ENCODE measurements at regions not wholly inside any gene's neighbourhood (a gene's known extent, or its start where the extent isn't known, plus 50 kb on each side); places are given as distances from the start of the nearest gene placed in this dataset.
A peak's percentile ranks its signal among the peaks of the same experiment; 100 is the strongest.

DNA sequence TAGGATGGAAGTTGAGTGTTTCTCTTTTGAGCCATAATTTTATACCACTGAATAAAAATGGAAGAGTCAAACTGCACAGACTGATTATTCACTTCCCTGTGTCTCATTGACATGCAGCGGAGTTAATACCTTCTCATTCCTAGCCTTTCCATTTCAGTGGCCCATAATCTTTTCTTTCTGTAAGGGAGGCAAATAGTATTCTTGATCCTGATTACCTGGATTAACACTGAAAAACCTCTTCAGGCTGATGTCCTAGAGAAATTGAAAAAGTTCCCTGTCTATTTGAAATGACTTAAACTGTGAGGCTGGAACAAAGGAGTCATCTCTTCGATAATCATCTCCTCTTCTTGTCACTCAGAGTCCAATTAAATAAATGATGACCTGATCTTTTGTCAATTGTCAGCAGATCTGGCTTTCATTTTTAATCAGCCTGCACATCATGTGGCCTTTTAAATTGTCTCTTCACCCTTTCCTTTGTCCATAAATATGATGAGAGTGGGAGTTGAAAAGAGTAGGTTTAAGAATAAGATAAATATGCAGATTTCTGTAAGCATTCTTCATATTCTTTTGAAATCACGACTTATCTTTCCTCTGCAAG, 713.0 kb downstream of the EPM2A start:
- no peak for TF ChIP-seq JUND (IDR thresholded peaks at IDR 0.05; ENCODE audit: low read depth)
- no peak for DNase-seq (ENCODE audit: low read depth in 1 of 2, low spot score in 1 of 2)
- in situ Hi-C loops (cut with HindIII; ENCODE audit: low pct_unique_long_range_greater_than_20kb, low sequenced_read_pairs): no loop called here

DNA sequence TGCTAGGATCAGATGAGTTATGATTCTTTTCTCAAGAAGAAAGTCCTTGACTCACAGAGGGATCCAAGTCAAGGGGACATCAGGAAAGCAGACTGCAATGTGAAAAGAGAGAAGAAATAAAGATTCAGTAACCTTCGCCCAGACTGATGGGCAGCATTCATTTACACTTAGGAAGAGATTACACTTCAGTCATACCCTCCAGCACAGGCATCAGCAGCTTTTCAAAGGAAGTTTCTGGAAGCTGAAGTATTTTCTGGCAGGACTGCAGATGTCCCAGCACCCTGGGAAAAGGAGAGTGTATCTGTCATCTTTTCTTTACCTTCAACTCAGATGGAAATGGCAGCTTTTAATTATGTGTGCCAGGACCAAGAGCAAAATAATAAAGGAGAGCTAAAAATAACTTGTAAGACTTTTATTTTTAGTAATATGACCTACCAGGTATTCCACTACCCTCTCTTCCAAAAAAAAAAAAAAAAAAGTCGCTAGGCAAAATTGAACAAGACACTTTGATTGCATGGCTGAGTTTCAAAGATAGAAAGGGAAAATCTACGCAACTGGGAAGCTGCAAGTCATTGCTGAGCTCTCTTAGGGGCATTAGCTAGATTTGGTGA, 712.1 kb downstream of the EPM2A start:
- no peak for TF ChIP-seq JUND (IDR thresholded peaks at IDR 0.05; ENCODE audit: low read depth)
- DNase-seq (ENCODE audit: low read depth in 1 of 2, low spot score in 1 of 2): no peak
- in situ Hi-C loops (cut with HindIII; ENCODE audit: low pct_unique_long_range_greater_than_20kb, low sequenced_read_pairs): no loop called here

DNA sequence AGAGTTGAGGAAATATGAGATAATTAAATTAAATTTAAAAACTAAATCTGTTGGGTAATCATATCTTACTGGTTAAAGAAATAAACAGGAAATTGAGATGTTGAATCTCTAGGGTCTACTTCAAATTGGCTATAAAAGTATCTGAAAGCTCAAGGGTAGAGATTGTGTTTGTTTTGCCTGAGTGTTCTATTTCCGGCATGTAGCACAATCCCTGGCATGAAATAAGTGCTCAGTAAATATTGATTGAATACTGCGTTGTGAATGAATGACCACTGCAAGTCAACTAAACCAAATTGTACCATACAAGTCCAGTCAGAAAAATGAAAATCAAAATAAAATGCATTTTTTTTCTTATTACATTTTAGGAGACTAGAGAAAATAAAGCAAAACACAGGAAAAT, 709.8 kb downstream of the EPM2A start:
- peak in 1 of 2 experiments; percentile 37 for DNase-seq (ENCODE audit: low read depth in 1 of 2, low spot score in 1 of 2)
- no peak for TF ChIP-seq JUND (IDR thresholded peaks at IDR 0.05; ENCODE audit: low read depth)
- in situ Hi-C loops (cut with HindIII; ENCODE audit: low pct_unique_long_range_greater_than_20kb, low sequenced_read_pairs): no loop called here

DNA sequence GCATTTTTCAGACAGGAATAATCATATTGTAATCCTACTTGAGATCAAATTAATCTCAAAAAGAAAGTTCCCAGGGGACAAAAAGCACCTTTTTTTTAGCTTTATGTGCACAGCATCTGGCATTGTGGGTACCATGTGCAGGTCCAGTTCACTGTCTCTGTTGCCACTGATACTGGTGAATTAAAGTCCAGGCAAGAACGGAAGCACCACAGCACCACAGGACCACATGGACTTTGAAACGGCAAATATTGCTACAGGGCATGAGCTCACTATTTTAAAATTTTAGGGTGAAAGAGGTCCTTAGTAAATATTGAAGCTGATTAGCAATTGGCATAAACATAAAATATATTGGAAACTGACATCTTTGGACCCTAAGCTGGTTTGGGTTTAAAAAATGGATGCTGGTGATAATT, 709.0 kb downstream of the EPM2A start:
- no peak for DNase-seq (ENCODE audit: low read depth in 1 of 2, low spot score in 1 of 2)
- TF ChIP-seq JUND (IDR thresholded peaks at IDR 0.05; ENCODE audit: low read depth): no peak
- in situ Hi-C loops (cut with HindIII; ENCODE audit: low pct_unique_long_range_greater_than_20kb, low sequenced_read_pairs): no loop called here

DNA sequence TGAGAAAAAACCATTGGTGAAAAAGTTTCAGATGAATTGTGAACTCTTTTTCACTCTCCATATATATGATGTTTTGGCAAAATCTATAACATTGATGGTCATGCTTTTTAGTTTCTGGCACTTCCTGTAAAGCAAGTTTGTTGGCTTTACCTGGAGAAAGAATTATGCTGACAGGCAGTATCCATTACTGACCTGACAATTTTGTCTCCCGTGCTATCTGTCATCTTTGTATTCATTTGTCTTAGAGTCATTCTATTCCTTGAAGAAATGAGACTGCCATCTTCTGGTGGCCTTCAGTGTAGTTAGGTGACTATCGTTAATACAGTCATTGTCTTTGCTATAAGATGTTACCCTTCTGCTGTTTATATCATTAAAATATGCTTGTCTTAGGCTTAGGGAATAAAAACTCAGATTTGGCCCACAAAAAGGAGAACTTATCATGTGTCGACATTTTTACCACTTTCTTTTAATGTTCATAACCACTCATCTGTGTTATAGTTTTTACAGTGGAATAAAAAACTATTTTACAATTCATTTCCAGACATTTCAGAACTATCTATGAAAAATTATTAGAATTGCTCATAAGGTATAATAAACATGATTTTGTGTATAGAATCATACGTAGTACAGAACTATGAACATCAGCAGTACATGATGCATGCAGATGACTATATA, 707.0 kb downstream of the EPM2A start:
- DNase-seq (ENCODE audit: low read depth in 1 of 2, low spot score in 1 of 2): peak; percentile 4 to 81
- no peak for TF ChIP-seq JUND (IDR thresholded peaks at IDR 0.05; ENCODE audit: low read depth)
- in situ Hi-C loops (cut with HindIII; ENCODE audit: low pct_unique_long_range_greater_than_20kb, low sequenced_read_pairs): no loop called here

DNA sequence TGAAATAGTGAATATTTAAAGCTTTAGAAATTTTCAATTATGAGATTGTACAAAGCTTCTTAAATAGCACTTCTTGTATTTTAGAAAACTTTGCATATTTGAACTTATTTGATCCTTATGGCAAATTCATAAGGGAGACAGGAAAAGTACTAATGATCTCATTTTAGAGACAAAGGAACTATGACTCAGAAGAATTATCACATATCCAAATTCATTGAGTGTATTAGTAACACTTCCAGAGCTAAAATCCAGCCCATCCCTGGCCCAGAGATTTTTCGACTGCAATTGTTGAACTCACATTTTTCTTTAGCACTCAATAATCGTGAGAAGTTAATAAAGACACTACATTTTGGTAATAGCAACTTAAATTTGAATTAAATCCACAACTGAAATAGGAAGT, 704.3 kb downstream of the EPM2A start:
- in situ Hi-C loops (cut with HindIII; ENCODE audit: low pct_unique_long_range_greater_than_20kb, low sequenced_read_pairs): no loop called here
- no peak for TF ChIP-seq JUND (IDR thresholded peaks at IDR 0.05; ENCODE audit: low read depth)
- DNase-seq (ENCODE audit: low read depth in 1 of 2, low spot score in 1 of 2): no peak

DNA sequence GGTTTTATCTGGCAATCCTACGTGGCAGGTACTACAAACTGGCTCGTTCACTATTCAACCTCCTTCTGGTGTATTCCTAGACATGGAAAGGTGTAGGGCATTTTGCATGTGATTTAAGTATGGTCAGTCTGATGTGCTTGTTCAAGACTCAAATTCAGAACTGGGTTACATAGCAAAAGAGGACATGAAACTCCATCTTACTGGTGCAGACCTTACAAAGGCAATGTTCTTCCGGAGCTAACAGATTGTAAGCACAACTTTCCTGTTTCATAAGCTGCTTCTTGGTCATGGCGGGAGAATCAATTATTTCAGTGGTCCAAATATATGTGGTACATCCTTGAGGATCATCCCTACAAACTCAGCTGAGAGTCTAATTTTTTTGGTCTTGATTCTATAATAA, 703.4 kb downstream of the EPM2A start:
- in situ Hi-C loops (cut with HindIII; ENCODE audit: low pct_unique_long_range_greater_than_20kb, low sequenced_read_pairs): no loop called here
- TF ChIP-seq JUND (IDR thresholded peaks at IDR 0.05; ENCODE audit: low read depth): no peak
- no peak for DNase-seq (ENCODE audit: low read depth in 1 of 2, low spot score in 1 of 2)

DNA sequence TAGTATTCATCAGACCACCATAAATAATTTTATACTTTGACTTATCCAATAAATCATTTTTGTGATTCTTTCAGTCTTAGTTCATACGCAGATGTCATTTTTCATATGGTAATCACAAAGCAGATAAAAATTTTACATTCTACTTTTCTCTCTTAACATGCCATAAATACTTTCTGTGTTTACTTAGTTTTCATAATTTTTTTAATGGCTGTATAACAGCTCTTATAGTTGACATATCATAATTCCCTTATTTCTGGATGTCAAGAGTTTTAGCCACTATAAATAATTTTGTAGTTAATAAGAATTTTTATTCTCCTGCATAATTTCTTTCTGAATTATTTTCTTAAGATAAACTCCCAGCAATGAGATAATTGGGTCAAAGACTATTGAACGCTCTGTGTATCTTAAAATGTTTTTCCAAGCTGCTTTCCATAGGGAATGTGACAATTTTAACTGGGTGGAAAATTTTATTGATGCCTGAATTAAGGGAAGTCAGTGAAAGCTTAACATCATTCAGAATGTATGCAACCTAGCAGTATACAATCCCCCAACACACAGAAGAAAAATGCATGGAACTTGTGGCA, 702.7 kb downstream of the EPM2A start:
- TF ChIP-seq JUND (IDR thresholded peaks at IDR 0.05; ENCODE audit: low read depth): no peak
- no peak for DNase-seq (ENCODE audit: low read depth in 1 of 2, low spot score in 1 of 2)
- in situ Hi-C loops (cut with HindIII; ENCODE audit: low pct_unique_long_range_greater_than_20kb, low sequenced_read_pairs): no loop called here

DNA sequence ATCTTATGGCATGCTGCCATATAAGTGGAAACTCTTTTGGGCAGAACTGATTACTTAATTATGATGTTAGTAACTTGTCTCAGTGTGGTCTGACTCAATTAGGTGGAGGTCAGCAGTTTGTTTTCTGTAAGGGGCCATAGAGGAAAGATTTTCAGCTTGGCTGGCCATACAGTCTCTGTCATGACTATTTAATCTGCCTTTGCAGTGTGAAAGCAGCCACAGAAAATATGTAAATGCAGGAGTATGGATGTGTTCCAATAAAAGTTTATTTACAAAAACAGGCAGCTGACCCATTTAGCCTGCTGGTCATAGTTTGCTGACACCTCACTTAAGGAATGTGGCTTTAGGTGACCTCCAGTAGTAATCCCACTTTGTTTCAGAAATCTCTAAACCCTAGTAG, 700.7 kb downstream of the EPM2A start:
- in situ Hi-C loops (cut with HindIII; ENCODE audit: low pct_unique_long_range_greater_than_20kb, low sequenced_read_pairs): no loop called here
- DNase-seq (ENCODE audit: low read depth in 1 of 2, low spot score in 1 of 2): peak in 1 of 2 experiments; percentile 7
- TF ChIP-seq JUND (IDR thresholded peaks at IDR 0.05; ENCODE audit: low read depth): no peak

DNA sequence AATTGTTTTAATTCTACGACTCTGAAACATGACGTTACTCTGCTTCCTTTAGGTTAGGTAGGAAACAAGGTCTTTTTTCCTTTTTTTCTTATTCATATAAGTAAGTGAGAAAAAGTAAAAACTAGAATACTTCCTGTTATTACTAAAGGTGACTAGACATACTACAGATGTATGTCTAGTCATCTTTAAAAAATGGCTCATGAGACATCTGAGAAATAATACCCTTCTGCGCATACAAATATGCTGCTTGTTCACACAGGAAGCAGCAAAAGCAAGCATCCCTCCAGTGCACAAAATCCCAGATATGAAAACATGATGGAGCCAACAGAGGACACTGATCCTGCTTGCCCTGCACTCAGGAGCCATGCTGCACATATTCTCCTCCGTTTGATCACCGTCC, 699.1 kb downstream of the EPM2A start:
- no peak for TF ChIP-seq JUND (IDR thresholded peaks at IDR 0.05; ENCODE audit: low read depth)
- in situ Hi-C loops (cut with HindIII; ENCODE audit: low pct_unique_long_range_greater_than_20kb, low sequenced_read_pairs): no loop called here
- no peak for DNase-seq (ENCODE audit: low read depth in 1 of 2, low spot score in 1 of 2)

DNA sequence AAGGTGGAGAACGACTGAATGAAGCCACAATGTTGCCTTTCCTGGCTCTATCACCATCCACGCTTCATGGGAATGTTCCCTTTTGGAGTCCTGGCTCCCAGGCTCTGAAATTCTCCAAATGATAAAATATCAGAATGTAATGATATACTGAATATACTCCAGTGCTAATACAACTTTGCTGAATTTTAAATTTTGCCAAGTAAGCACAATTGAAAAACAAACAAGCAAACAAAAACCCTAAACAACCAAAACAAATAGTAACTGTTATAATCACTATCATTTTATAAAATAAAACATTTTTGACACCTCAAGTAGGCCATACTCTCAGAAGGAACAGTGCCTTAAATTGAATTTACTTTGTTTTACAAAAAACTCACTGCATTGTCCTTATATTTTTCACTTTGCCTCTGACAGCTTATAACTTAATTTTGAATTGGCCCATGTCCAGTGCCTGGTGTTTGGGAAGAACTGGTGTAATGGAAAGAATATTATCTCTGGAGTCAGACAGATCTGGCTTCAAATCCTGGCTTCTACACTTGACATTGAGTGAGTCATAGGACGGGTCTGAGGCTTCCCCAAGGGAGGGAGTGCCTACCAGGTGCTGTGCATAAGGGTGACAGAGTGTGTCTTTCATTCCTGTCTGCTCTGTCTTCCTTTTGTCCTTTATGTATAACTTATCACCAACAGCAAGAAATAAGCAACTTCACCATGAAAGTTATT, 698.3 kb downstream of the EPM2A start:
- in situ Hi-C loops (cut with HindIII; ENCODE audit: low pct_unique_long_range_greater_than_20kb, low sequenced_read_pairs): no loop called here
- TF ChIP-seq JUND (IDR thresholded peaks at IDR 0.05; ENCODE audit: low read depth): no peak
- no peak for DNase-seq (ENCODE audit: low read depth in 1 of 2, low spot score in 1 of 2)

DNA sequence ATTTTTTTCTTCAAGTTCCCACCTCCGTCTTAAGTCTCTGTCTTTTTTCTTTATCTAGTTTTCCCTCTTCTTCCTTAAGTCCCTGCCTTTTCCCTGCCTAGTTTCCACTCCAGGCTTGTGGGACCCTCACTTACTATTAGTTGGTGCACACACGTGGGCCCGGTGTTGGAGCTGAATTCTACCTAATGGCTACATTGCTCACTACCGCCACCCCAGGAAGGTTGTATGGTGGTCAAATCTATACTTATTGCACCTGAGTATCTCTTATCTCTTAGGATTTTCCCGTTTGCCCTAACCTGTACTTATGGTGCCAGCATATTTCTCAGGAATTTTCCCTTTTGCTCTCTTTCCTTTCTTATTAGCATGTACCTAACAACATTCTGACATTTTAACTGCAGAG, 692.8 kb downstream of the EPM2A start:
- TF ChIP-seq JUND (IDR thresholded peaks at IDR 0.05; ENCODE audit: low read depth): no peak
- DNase-seq (ENCODE audit: low read depth in 1 of 2, low spot score in 1 of 2): no peak
- in situ Hi-C loops (cut with HindIII; ENCODE audit: low pct_unique_long_range_greater_than_20kb, low sequenced_read_pairs): no loop called here

Data from T47D (cell line).